ENCODE measurements at regions not wholly inside any gene's neighbourhood (a gene's known extent, or its start where the extent isn't known, plus 50 kb on each side); places are given as distances from the start of the nearest gene placed in this dataset.

GRCh38 chr14:52129721-52130120 is 60.9 kb upstream of the NID2 start:
- no peaks in the 10 kb centered on the region for H3K27me3 ChIP-seq (ENCODE audit: control insufficient read depth in 2 of 2, insufficient read depth in 2 of 2, low read length in 2 of 2)
- peaks cover 2% of the 10 kb centered on the region for H3K4me1 Mint-ChIP-seq
- intact Hi-C loops (cut with micrococcal nuclease), result no loop called here
- H3K4me1 ChIP-seq (ENCODE audit: control insufficient read depth in 1 of 2, insufficient read depth in 2 of 2, low read length in 2 of 2), result no peaks in the 10 kb centered on the region
- no peak overlapping the region for H2AFZ ChIP-seq (ENCODE audit: insufficient read depth, low read depth, low read length, poor library complexity, severe bottlenecking)
- no peaks in the 10 kb centered on the region for H3K79me2 ChIP-seq (ENCODE audit: insufficient read depth, low read length)
- H3K9ac ChIP-seq (ENCODE audit: insufficient read depth, low read length, poor library complexity, severe bottlenecking), result no peak overlapping the region
- peaks cover 0 to 10% (median 6%) of the 10 kb centered on the region in 7 donors for H3K9me3 Mint-ChIP-seq
- H3K9me3 ChIP-seq (replicated peaks in 1 of 2; ENCODE audit: control insufficient read depth in 1 of 2, insufficient read depth in 1 of 2, low read length in 2 of 2), result no peaks in the 10 kb centered on the region
- no peak overlapping the region for H3K4me2 ChIP-seq (replicated peaks; ENCODE audit: extremely low read depth, low read length, poor library complexity, severe bottlenecking)
- H3K27ac Mint-ChIP-seq, result no peak overlapping the region
- no peak overlapping the region for H3K4me3 ChIP-seq (replicated peaks in 1 of 3; ENCODE audit: low read depth in 2 of 3, low read length in 3 of 3)
- no peak for TF ChIP-seq CTCF (IDR thresholded peaks at IDR 0.05)
- no peak overlapping the region for H3K27ac ChIP-seq (ENCODE audit: low read depth in 1 of 2, low read length in 2 of 2)
- H4K20me1 ChIP-seq (ENCODE audit: insufficient read depth, low read length), result no peaks in the 10 kb centered on the region
- H3K4me3 Mint-ChIP-seq, result no peak overlapping the region
- DNase-seq, result no peak
- peaks cover 0 to 1% (median 0%) of the 10 kb centered on the region in 3 donors for H3K27me3 Mint-ChIP-seq (ENCODE audit: low read depth in 3 of 3)
- 85% methylated on average over 2 of the region's 3 CpGs for WGBS (ENCODE audit: insufficient coverage)
- no peaks in the 10 kb centered on the region for H3K36me3 ChIP-seq (replicated peaks in 1 of 2; ENCODE audit: control insufficient read depth in 1 of 2, insufficient read depth in 2 of 2, low read length in 2 of 2)
- no peaks in the 10 kb centered on the region for H3K36me3 Mint-ChIP-seq

- no peak for DNase-seq
- H2AFZ ChIP-seq (ENCODE audit: insufficient read depth, low read depth, low read length, poor library complexity, severe bottlenecking), result no peak overlapping the region
- H3K9ac ChIP-seq (ENCODE audit: insufficient read depth, low read length, poor library complexity, severe bottlenecking), result no peak overlapping the region
- no peaks in the 10 kb centered on the region for H3K36me3 ChIP-seq (replicated peaks in 1 of 2; ENCODE audit: control insufficient read depth in 1 of 2, insufficient read depth in 2 of 2, low read length in 2 of 2)
- Mint-ChIP-seq H3K36me3 (no peaks in the 10 kb centered on the region), H3K4me1 (peaks cover 2% of the 10 kb centered on the region), H3K9me3 (peaks cover 0 to 13% (median 6%) of the 10 kb centered on the region in 7 donors), H3K4me3 (no peak overlapping the region), H3K27me3 (ENCODE audit: low read depth in 3 of 3) (no peaks in the 10 kb centered on the region), H3K27ac (no peak overlapping the region)
- no peaks in the 10 kb centered on the region for H3K4me1 ChIP-seq (ENCODE audit: control insufficient read depth in 1 of 2, insufficient read depth in 2 of 2, low read length in 2 of 2)
- H3K4me2 ChIP-seq (replicated peaks; ENCODE audit: extremely low read depth, low read length, poor library complexity, severe bottlenecking), result no peak overlapping the region
- no peaks in the 10 kb centered on the region for H3K79me2 ChIP-seq (ENCODE audit: insufficient read depth, low read length)
- no peaks in the 10 kb centered on the region for H4K20me1 ChIP-seq (ENCODE audit: insufficient read depth, low read length)
- no peaks in the 10 kb centered on the region for H3K9me3 ChIP-seq (replicated peaks in 1 of 2; ENCODE audit: control insufficient read depth in 1 of 2, insufficient read depth in 1 of 2, low read length in 2 of 2)
- no peak overlapping the region for H3K4me3 ChIP-seq (replicated peaks in 1 of 3; ENCODE audit: low read depth in 2 of 3, low read length in 3 of 3)
- intact Hi-C loops (cut with micrococcal nuclease), result no loop called here
- no peak overlapping the region for H3K27ac ChIP-seq (ENCODE audit: low read depth in 1 of 2, low read length in 2 of 2)
- H3K27me3 ChIP-seq (ENCODE audit: control insufficient read depth in 2 of 2, insufficient read depth in 2 of 2, low read length in 2 of 2), result no peaks in the 10 kb centered on the region
- 94% methylated on average over 4 of the region's 4 CpGs for WGBS (ENCODE audit: insufficient coverage)
- TF ChIP-seq CTCF (IDR thresholded peaks at IDR 0.05), result no peak
These were observed 57.0 kb upstream of the NID2 start for GRCh38 chr14:52125885-52126284.
